ENCODE measurements at regions not wholly inside any gene's neighbourhood (a gene's known extent, or its start where the extent isn't known, plus 50 kb on each side); places are given as distances from the start of the nearest gene placed in this dataset.
"Not testable (repeated sequence)": the region's sequence is repeated elsewhere in the genome, so short reads cannot be mapped to it uniquely, and the experiment has no call there.

- Histone ChIP-seq H3K4me3 (ENCODE audit: low read depth, low read length) (no peak overlapping the region), H3K27me3 (ENCODE audit: control insufficient read depth, insufficient read depth, low read length) (no peaks in the 10 kb centered on the region; the same call in 1 of the 2 replicates), H3K9ac (ENCODE audit: low read depth, low read length) (no peak overlapping the region), H3K9me3 (ENCODE audit: control insufficient read depth, insufficient read depth, low read length) (no peaks in the 10 kb centered on the region), H3K36me3 (ENCODE audit: control insufficient read depth, insufficient read depth, low read length) (no peaks in the 10 kb centered on the region), H3K4me1 (ENCODE audit: control insufficient read depth, insufficient read depth, low read length) (peaks cover 6% of the 10 kb centered on the region; the same call in 1 of the 2 replicates), H3K27ac (ENCODE audit: low read depth, low read length) (no peak overlapping the region)
Observed at GRCh38 chr17:34443619-34444469, 80.8 kb upstream of the CCL1 start.

GRCh38 chr17:34442387-34443111 is 79.5 kb upstream of the CCL1 start:
- Histone ChIP-seq H3K4me3 (ENCODE audit: low read depth, low read length) (no peak overlapping the region), H3K36me3 (ENCODE audit: control insufficient read depth, insufficient read depth, low read length) (no peaks in the 10 kb centered on the region), H3K9ac (ENCODE audit: low read depth, low read length) (no peak overlapping the region), H3K9me3 (ENCODE audit: control insufficient read depth, insufficient read depth, low read length) (no peaks in the 10 kb centered on the region), H3K27ac (ENCODE audit: low read depth, low read length) (no peak overlapping the region), H3K27me3 (ENCODE audit: control insufficient read depth, insufficient read depth, low read length) (no peaks in the 10 kb centered on the region; the same call in 1 of the 2 replicates), H3K4me1 (ENCODE audit: control insufficient read depth, insufficient read depth, low read length) (peaks cover 6% of the 10 kb centered on the region; the same call in 1 of the 2 replicates)

- Histone ChIP-seq H3K4me3 (ENCODE audit: low read depth, low read length) (no peak overlapping the region), H3K27ac (ENCODE audit: low read depth, low read length) (no peak overlapping the region), H3K4me1 (ENCODE audit: control insufficient read depth, insufficient read depth, low read length) (no peaks in the 10 kb centered on the region), H3K9ac (ENCODE audit: low read depth, low read length) (no peak overlapping the region), H3K27me3 (ENCODE audit: control insufficient read depth, insufficient read depth, low read length) (no peaks in the 10 kb centered on the region; the same call in 1 of the 2 replicates), H3K36me3 (ENCODE audit: control insufficient read depth, insufficient read depth, low read length) (no peaks in the 10 kb centered on the region), H3K9me3 (ENCODE audit: control insufficient read depth, insufficient read depth, low read length) (no peaks in the 10 kb centered on the region)
Observed at GRCh38 chr17:34437188-34437587, 74.2 kb upstream of the CCL1 start.

- Histone ChIP-seq H3K9me3 (ENCODE audit: control insufficient read depth, insufficient read depth, low read length) (no peaks in the 10 kb centered on the region), H3K4me1 (ENCODE audit: control insufficient read depth, insufficient read depth, low read length) (no peaks in the 10 kb centered on the region), H3K36me3 (ENCODE audit: control insufficient read depth, insufficient read depth, low read length) (no peaks in the 10 kb centered on the region), H3K27ac (ENCODE audit: low read depth, low read length) (no peak overlapping the region), H3K27me3 (ENCODE audit: control insufficient read depth, insufficient read depth, low read length) (no peaks in the 10 kb centered on the region; the same call in 1 of the 2 replicates), H3K4me3 (ENCODE audit: low read depth, low read length) (no peak overlapping the region), H3K9ac (ENCODE audit: low read depth, low read length) (no peak overlapping the region)
Observed at GRCh38 chr17:34436607-34437006, 73.6 kb upstream of the CCL1 start.

GRCh38 chr17:34435182-34435928 is 72.3 kb upstream of the CCL1 start:
- Histone ChIP-seq H3K27ac (ENCODE audit: low read depth, low read length) (no peak overlapping the region), H3K9me3 (ENCODE audit: control insufficient read depth, insufficient read depth, low read length) (no peaks in the 10 kb centered on the region), H3K9ac (ENCODE audit: low read depth, low read length) (no peak overlapping the region), H3K36me3 (ENCODE audit: control insufficient read depth, insufficient read depth, low read length) (no peaks in the 10 kb centered on the region), H3K4me3 (ENCODE audit: low read depth, low read length) (no peak overlapping the region), H3K27me3 (ENCODE audit: control insufficient read depth, insufficient read depth, low read length) (no peaks in the 10 kb centered on the region), H3K4me1 (ENCODE audit: control insufficient read depth, insufficient read depth, low read length) (no peaks in the 10 kb centered on the region)

GRCh38 chr17:34434052-34434451 is 71.0 kb upstream of the CCL1 start:
- H3K27ac ChIP-seq (ENCODE audit: low read depth, low read length), result no peak overlapping the region
- H3K27me3 ChIP-seq (ENCODE audit: control insufficient read depth, insufficient read depth, low read length), result no peaks in the 10 kb centered on the region
- no peak overlapping the region for H3K4me3 ChIP-seq (ENCODE audit: low read depth, low read length)
- H3K9me3 ChIP-seq (ENCODE audit: control insufficient read depth, insufficient read depth, low read length), result no peaks in the 10 kb centered on the region
- no peak overlapping the region for H3K9ac ChIP-seq (ENCODE audit: low read depth, low read length)
- no peaks in the 10 kb centered on the region for H3K36me3 ChIP-seq (ENCODE audit: control insufficient read depth, insufficient read depth, low read length)
- no peaks in the 10 kb centered on the region for H3K4me1 ChIP-seq (ENCODE audit: control insufficient read depth, insufficient read depth, low read length)

GRCh38 chr17:34424814-34425491 is 61.9 kb upstream of the CCL1 start:
- peaks cover 9% of the 10 kb centered on the region; the same call in 1 of the 2 replicates for H3K4me1 ChIP-seq (ENCODE audit: control insufficient read depth, insufficient read depth, low read length)
- H3K27me3 ChIP-seq (ENCODE audit: control insufficient read depth, insufficient read depth, low read length), result peaks cover 6% of the 10 kb centered on the region; the same call in 1 of the 2 replicates
- no peak overlapping the region for H3K27ac ChIP-seq (ENCODE audit: low read depth, low read length)
- H3K36me3 ChIP-seq (ENCODE audit: control insufficient read depth, insufficient read depth, low read length), result no peaks in the 10 kb centered on the region
- peak overlapping the region; percentile 25; the same call in 1 of the 2 replicates for H3K4me3 ChIP-seq (ENCODE audit: low read depth, low read length)
- H3K9me3 ChIP-seq (ENCODE audit: control insufficient read depth, insufficient read depth, low read length), result no peaks in the 10 kb centered on the region
- no peak overlapping the region for H3K9ac ChIP-seq (ENCODE audit: low read depth, low read length)

- Histone ChIP-seq H3K9me3 (ENCODE audit: control insufficient read depth, insufficient read depth, low read length) (no peaks in the 10 kb centered on the region), H3K27me3 (ENCODE audit: control insufficient read depth, insufficient read depth, low read length) (peaks cover 6% of the 10 kb centered on the region; the same call in 1 of the 2 replicates), H3K4me3 (ENCODE audit: low read depth, low read length) (peak overlapping the region; percentile 47), H3K36me3 (ENCODE audit: control insufficient read depth, insufficient read depth, low read length) (no peaks in the 10 kb centered on the region), H3K27ac (ENCODE audit: low read depth, low read length) (no peak overlapping the region), H3K4me1 (ENCODE audit: control insufficient read depth, insufficient read depth, low read length) (peaks cover 9% of the 10 kb centered on the region; the same call in 1 of the 2 replicates), H3K9ac (ENCODE audit: low read depth, low read length) (no peak overlapping the region)
Observed at GRCh38 chr17:34423978-34424813, 61.2 kb upstream of the CCL1 start.

GRCh38 chr17:34423315-34423714 is 60.3 kb upstream of the CCL1 start:
- H3K4me1 ChIP-seq (ENCODE audit: control insufficient read depth, insufficient read depth, low read length); H3K27me3 ChIP-seq (ENCODE audit: control insufficient read depth, insufficient read depth, low read length): not testable (repeated sequence)

GRCh38 chr17:34420900-34421299 is 57.9 kb upstream of the CCL1 start:
- peaks cover 9% of the 10 kb centered on the region; the same call in 1 of the 2 replicates for H3K27me3 ChIP-seq (ENCODE audit: control insufficient read depth, insufficient read depth, low read length)
- H3K9ac ChIP-seq (ENCODE audit: low read depth, low read length), result no peak overlapping the region
- H3K9me3 ChIP-seq (ENCODE audit: control insufficient read depth, insufficient read depth, low read length), result no peaks in the 10 kb centered on the region
- H3K4me3 ChIP-seq (ENCODE audit: low read depth, low read length), result no peak overlapping the region
- no peaks in the 10 kb centered on the region for H3K36me3 ChIP-seq (ENCODE audit: control insufficient read depth, insufficient read depth, low read length)
- no peak overlapping the region for H3K27ac ChIP-seq (ENCODE audit: low read depth, low read length)
- peaks cover 9% of the 10 kb centered on the region; the same call in 1 of the 2 replicates for H3K4me1 ChIP-seq (ENCODE audit: control insufficient read depth, insufficient read depth, low read length)

More at GRCh38 chr17:34423315-34423714, 60.3 kb upstream of the CCL1 start:
- not testable (repeated sequence) for H3K9ac ChIP-seq (ENCODE audit: low read depth, low read length); H3K27ac ChIP-seq (ENCODE audit: low read depth, low read length); H3K36me3 ChIP-seq (ENCODE audit: control insufficient read depth, insufficient read depth, low read length); H3K9me3 ChIP-seq (ENCODE audit: control insufficient read depth, insufficient read depth, low read length); H3K4me3 ChIP-seq (ENCODE audit: low read depth, low read length)

Measured in HUES48 (cell line).